ENCODE measurements at regions not wholly inside any gene's neighbourhood (a gene's known extent, or its start where the extent isn't known, plus 50 kb on each side); places are given as distances from the start of the nearest gene placed in this dataset.

DNA sequence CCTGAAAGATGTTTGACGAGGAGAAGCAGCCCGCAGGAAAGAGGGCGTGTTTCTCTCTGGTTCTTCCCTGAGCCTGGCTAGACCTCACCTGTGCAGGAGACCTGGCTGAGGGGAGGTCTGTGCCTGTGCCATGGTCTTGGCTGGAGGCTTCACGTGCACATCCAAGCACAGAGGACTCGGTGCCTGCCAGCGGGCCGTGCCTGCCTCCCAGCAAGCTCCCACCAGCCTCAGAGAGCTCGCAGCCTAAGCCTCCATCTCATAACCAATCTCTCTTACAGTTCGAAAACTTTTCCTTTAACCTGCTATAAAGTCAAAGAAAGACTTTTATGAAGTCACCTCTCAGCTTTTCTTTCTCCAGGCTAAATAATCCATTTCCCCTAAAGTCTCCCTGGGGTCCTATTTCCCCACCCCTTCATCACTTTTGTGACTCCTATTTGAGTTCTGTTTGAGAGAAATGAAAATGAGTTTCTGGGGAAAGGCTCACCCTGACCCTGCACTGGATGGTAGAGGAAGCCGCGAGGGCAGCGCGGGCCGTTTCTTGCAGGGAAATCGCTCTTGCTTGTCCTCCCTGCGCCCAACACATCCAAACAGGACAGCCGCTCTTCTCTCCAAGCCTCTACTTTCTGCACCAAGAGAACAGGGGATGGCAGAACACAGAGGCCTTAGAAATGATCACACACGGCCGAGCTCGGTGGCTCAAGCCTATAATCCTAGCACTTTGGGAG lies 521.0 kb downstream of the SOX11 start:
- TF ChIP-seq NFIC (IDR thresholded peaks at IDR 0.05; ENCODE audit: borderline replicate concordance) (no peak), YY1 (IDR thresholded peaks at IDR 0.05; ENCODE audit: low read depth) (no peak), RFX5 (IDR thresholded peaks at IDR 0.05; ENCODE audit: low read length) (no peak), TAF1 (IDR thresholded peaks at IDR 0.05; ENCODE audit: borderline replicate concordance, low read depth, low read length) (no peak), SIN3A (IDR thresholded peaks at IDR 0.05; ENCODE audit: borderline replicate concordance, low read depth, low read length) (no peak), GABPA (IDR thresholded peaks at IDR 0.05; ENCODE audit: low read depth) (no peak)
- TF ChIP-seq, protein P1, sequence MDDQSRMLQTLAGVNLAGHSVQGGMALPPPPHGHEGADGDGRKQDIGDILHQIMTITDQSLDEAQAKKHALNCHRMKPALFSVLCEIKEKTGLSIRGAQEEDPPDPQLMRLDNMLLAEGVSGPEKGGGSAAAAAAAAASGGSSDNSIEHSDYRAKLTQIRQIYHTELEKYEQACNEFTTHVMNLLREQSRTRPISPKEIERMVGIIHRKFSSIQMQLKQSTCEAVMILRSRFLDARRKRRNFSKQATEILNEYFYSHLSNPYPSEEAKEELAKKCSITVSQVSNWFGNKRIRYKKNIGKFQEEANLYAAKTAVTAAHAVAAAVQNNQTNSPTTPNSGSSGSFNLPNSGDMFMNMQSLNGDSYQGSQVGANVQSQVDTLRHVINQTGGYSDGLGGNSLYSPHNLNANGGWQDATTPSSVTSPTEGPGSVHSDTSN (IDR thresholded peaks at IDR 0.05) = no peak
- TF ChIP-seq, protein P2, sequence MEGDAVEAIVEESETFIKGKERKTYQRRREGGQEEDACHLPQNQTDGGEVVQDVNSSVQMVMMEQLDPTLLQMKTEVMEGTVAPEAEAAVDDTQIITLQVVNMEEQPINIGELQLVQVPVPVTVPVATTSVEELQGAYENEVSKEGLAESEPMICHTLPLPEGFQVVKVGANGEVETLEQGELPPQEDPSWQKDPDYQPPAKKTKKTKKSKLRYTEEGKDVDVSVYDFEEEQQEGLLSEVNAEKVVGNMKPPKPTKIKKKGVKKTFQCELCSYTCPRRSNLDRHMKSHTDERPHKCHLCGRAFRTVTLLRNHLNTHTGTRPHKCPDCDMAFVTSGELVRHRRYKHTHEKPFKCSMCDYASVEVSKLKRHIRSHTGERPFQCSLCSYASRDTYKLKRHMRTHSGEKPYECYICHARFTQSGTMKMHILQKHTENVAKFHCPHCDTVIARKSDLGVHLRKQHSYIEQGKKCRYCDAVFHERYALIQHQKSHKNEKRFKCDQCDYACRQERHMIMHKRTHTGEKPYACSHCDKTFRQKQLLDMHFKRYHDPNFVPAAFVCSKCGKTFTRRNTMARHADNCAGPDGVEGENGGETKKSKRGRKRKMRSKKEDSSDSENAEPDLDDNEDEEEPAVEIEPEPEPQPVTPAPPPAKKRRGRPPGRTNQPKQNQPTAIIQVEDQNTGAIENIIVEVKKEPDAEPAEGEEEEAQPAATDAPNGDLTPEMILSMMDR (IDR thresholded peaks at IDR 0.05) = no peak

All from SK-N-SH (cell line).